Neuronal stem cell (in vitro differentiated cells): ENCODE measurements at regions not wholly inside any gene's neighbourhood (a gene's known extent, or its start where the extent isn't known, plus 50 kb on each side); places are given as distances from the start of the nearest gene placed in this dataset.

ENCODE experiments used
- DNase-seq: peaks from one replicate; pipeline ENCODE4 v3.0.0-alpha.2; 2013; ENCODE audit warnings: low spot score
- H2AFZ ChIP-seq: one replicate; pipeline ENCODE4 v1.6.1; 2013; ENCODE audit warnings: mild to moderate bottlenecking, low read length, inconsistent platforms
- H2AK5ac ChIP-seq: 2 replicates; pipeline ENCODE4 v1.6.1; 2013; ENCODE audit warnings: low read depth, mild to moderate bottlenecking, inconsistent platforms, low read length, moderate library complexity, mixed read lengths
- H2BK120ac ChIP-seq: 2 replicates; pipeline ENCODE4 v1.6.1; 2013; ENCODE audit warnings: low read depth, mild to moderate bottlenecking, inconsistent platforms, low read length, moderate library complexity, mixed read lengths
- H2BK12ac ChIP-seq: one replicate; pipeline ENCODE4 v1.6.1; 2013; ENCODE audit warnings: low read length, inconsistent platforms
- H2BK15ac ChIP-seq: 2 replicates; pipeline ENCODE4 v1.6.1; 2013; ENCODE audit warnings: mild to moderate bottlenecking, low read length, inconsistent platforms, mixed read lengths
- H2BK5ac ChIP-seq: one replicate; pipeline ENCODE4 v1.6.1; 2013; ENCODE audit warnings: inconsistent platforms, mild to moderate bottlenecking, low read length, moderate library complexity
- H3K14ac ChIP-seq: one replicate; pipeline ENCODE4 v1.6.1; 2013; ENCODE audit warnings: low read length, inconsistent platforms
- H3K18ac ChIP-seq: 2 replicates; pipeline ENCODE4 v1.6.1; 2013; ENCODE audit warnings: low read length, inconsistent platforms
- H3K23ac ChIP-seq: 2 replicates; pipeline ENCODE4 v1.6.1; 2013; ENCODE audit warnings: low read depth, mild to moderate bottlenecking, mixed read lengths, low read length, inconsistent platforms; ENCODE audit not compliant: poor library complexity
- H3K27ac ChIP-seq: replicated peaks from 3 replicates; pipeline ENCODE4 v1.5.1; 2013; ENCODE audit warnings: low read length, inconsistent platforms
- H3K27me3 ChIP-seq, 3 experiments: 2 replicates each; pipeline ENCODE4 v1.6.1; 2013; ENCODE audit warnings: low read length in 3 of 3, mild to moderate bottlenecking in 2 of 3, inconsistent platforms in 1 of 3, low read depth in 1 of 3, mixed read lengths in 1 of 3, moderate library complexity in 1 of 3; ENCODE audit not compliant: control insufficient read depth in 3 of 3, insufficient read depth in 3 of 3
- H3K36me3 ChIP-seq, 2 donors: replicated peaks in 1 of 2; 2 replicates each; pipeline ENCODE4 v1.6.1; 2013; ENCODE audit warnings: low read length in 2 of 2; ENCODE audit not compliant: control insufficient read depth in 2 of 2, insufficient read depth in 2 of 2
- H3K4ac ChIP-seq: 2 replicates; pipeline ENCODE4 v1.6.1; 2013; ENCODE audit warnings: inconsistent platforms, mild to moderate bottlenecking, low read length, moderate library complexity
- H3K4me1 ChIP-seq, 2 donors: 1 replicate in 1 of 2; 2 replicates in 1 of 2; pipeline ENCODE4 v1.6.1; 2013; ENCODE audit warnings: low read length in 2 of 2, low read depth in 1 of 2; ENCODE audit not compliant: control insufficient read depth in 2 of 2, insufficient read depth in 1 of 2
- H3K4me2 ChIP-seq: one replicate; pipeline ENCODE4 v1.6.1; 2013; ENCODE audit warnings: mild to moderate bottlenecking, low read length, inconsistent platforms; ENCODE audit not compliant: insufficient read depth, poor library complexity, severe bottlenecking
- H3K4me3 ChIP-seq, 2 donors: 2 replicates each; pipeline ENCODE4 v1.5.1; 2013; ENCODE audit warnings: low read length in 2 of 2, mild to moderate bottlenecking in 2 of 2, inconsistent platforms in 1 of 2, moderate library complexity in 1 of 2
- H3K79me1 ChIP-seq: one replicate; pipeline ENCODE4 v1.6.1; 2013; ENCODE audit warnings: low read depth, mild to moderate bottlenecking, inconsistent platforms, low read length, moderate library complexity
- H3K9ac ChIP-seq: one replicate; pipeline ENCODE4 v1.6.1; 2013; ENCODE audit warnings: mild to moderate bottlenecking, low read depth, low read length, inconsistent platforms; ENCODE audit not compliant: poor library complexity
- H3K9me3 ChIP-seq, 2 donors: replicated peaks in 1 of 2; 2 replicates each; pipeline versions ENCODE3 to v1.6.1; 2013; ENCODE audit warnings: low read length in 2 of 2, mild to moderate bottlenecking in 2 of 2, inconsistent platforms in 1 of 2, low read depth in 1 of 2, mixed read lengths in 1 of 2, moderate library complexity in 1 of 2; ENCODE audit not compliant: control insufficient read depth in 2 of 2, insufficient read depth in 1 of 2
- H4K8ac ChIP-seq: one replicate; pipeline ENCODE4 v1.6.1; 2013; ENCODE audit warnings: low read depth, mild to moderate bottlenecking, inconsistent platforms, low read length, moderate library complexity
- H4K91ac ChIP-seq: one replicate; pipeline ENCODE4 v1.6.1; 2013; ENCODE audit warnings: low read length, low read depth, mild to moderate bottlenecking, inconsistent platforms; ENCODE audit not compliant: poor library complexity
- WGBS, 2 donors: extraction: QIAGEN DNeasy Blood & Tissue Kit; methylation state at CpG; one replicate each; pipeline ENCODE4 v1.1.7; 2013; ENCODE audit warnings: missing lambda C conversion rate in 2 of 2, mixed read lengths in 1 of 2; ENCODE audit not compliant: insufficient read length in 2 of 2, insufficient replicate concordance in 1 of 2; ENCODE audit errors: extremely low coverage in 2 of 2; 5-methylcytosine and 5-hydroxymethylcytosine counted together

DNA sequence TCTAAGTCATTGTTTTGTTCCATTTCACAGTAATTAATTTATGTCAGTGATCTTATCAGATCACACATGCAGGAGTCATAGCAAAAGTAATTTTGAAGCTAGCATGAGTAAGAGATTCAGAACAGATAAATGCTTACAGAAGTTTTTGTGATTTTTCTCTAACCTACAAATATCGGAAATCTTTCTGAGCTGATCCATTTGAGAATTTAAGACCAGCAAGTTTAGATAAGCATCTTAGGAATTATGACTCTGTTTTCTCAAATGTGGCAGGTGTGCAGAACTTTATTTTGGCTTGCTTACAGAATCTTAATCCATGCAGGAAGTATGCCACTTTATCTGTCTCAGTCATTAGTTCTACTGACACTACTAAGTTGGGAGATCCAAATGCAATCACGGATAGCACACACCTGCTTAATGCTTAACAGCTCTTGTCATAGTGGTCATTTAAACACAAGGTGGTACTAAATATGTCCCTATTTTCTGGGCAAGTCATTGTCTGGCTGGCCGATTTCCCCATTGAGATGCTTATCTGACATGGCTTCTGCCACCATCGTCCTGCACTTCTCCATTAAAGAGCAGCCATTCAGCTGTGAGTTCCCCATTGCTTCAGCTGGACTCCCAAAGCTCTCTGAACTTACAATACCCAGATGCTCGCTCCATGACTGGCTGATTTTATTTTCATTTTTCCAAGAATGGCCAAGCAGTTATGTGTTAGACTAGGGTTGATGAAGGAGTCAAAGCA is 305.4 kb upstream of the NUDT12 start:
- H3K36me3 ChIP-seq: no peaks in the 10 kb centered on the region
- DNase-seq: no peak
- no peak overlapping the region for H2BK5ac ChIP-seq
- H3K9me3 ChIP-seq: no peaks in the 10 kb centered on the region
- H3K4me1 ChIP-seq: no peaks in the 10 kb centered on the region
- no peak overlapping the region for H3K9ac ChIP-seq
- no peak overlapping the region for H2AK5ac ChIP-seq
- H3K18ac ChIP-seq: no peak overlapping the region
- H3K14ac ChIP-seq: no peak overlapping the region
- no peak overlapping the region for H2BK12ac ChIP-seq
- no peak overlapping the region for H4K91ac ChIP-seq
- no peak overlapping the region for H3K4me2 ChIP-seq
- no CpG with 5 or more reads among the region's 5 CpGs for WGBS, 2 donors
- H3K23ac ChIP-seq: no peak overlapping the region
- H3K4ac ChIP-seq: no peak overlapping the region
- H2BK120ac ChIP-seq: no peak overlapping the region
- no peak overlapping the region for H3K27ac ChIP-seq
- H2AFZ ChIP-seq: peak overlapping the region; percentile 67
- H3K79me1 ChIP-seq: no peaks in the 10 kb centered on the region
- H4K8ac ChIP-seq: no peak overlapping the region
- no peak overlapping the region for H2BK15ac ChIP-seq
- H3K27me3 ChIP-seq: no peaks in the 10 kb centered on the region
- no peak overlapping the region for H3K4me3 ChIP-seq

DNA sequence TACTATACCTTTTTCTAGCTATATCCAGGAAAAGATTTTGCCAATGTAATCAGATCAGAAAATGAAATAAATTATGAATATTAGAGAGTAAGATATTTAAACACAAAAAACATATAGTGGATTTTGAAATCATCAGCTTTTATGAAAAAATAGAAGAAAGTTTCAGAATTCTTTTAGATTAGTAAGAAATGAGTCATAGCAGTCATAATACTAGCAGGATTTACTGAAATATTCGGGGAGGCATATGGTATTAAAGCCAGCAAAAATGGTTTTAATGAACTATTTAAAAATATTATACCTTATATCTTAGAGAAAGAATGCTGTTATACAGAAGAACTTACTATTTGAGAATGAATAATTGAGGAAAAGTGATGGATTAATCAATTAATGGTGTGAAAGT is 303.6 kb upstream of the NUDT12 start:
- H3K27ac ChIP-seq: no peak overlapping the region

GRCh38 chr5:103862398-103862797 is 299.8 kb upstream of the NUDT12 start:
- Histone ChIP-seq H3K4me2 (no peak overlapping the region), H4K8ac (no peak overlapping the region), H2AK5ac (no peak overlapping the region), H3K23ac (no peak overlapping the region), H3K18ac (no peak overlapping the region), H3K36me3 (no peaks in the 10 kb centered on the region), H2BK5ac (no peak overlapping the region), H3K4me1 (no peaks in the 10 kb centered on the region), H2BK120ac (no peak overlapping the region), H3K9me3 (no peaks in the 10 kb centered on the region), H3K79me1 (no peaks in the 10 kb centered on the region), H4K91ac (no peak overlapping the region), H3K9ac (no peak overlapping the region), H3K14ac (no peak overlapping the region), H3K27me3 (no peaks in the 10 kb centered on the region), H3K4me3 (no peak overlapping the region), H3K4ac (no peak overlapping the region), H2BK12ac (no peak overlapping the region), H3K27ac (no peak overlapping the region), H2BK15ac (no peak overlapping the region), H2AFZ (no peak overlapping the region)
- WGBS, 2 donors: no CpG with 5 or more reads among the region's 3 CpGs
- DNase-seq: no peak

More for the DNA sequence above, 303.6 kb upstream of the NUDT12 start:
- Histone ChIP-seq H3K36me3 (no peaks in the 10 kb centered on the region), H3K27me3 (no peaks in the 10 kb centered on the region), H2BK120ac (no peak overlapping the region), H3K14ac (no peak overlapping the region), H3K4ac (no peak overlapping the region), H3K4me1 (no peaks in the 10 kb centered on the region), H2BK15ac (no peak overlapping the region), H2BK5ac (no peak overlapping the region), H3K79me1 (no peaks in the 10 kb centered on the region), H3K4me3 (no peak overlapping the region), H3K23ac (no peak overlapping the region), H2AFZ (no peak overlapping the region), H3K18ac (no peak overlapping the region), H2AK5ac (no peak overlapping the region), H3K9ac (no peak overlapping the region), H3K9me3 (no peaks in the 10 kb centered on the region), H4K8ac (no peak overlapping the region), H3K4me2 (no peak overlapping the region), H2BK12ac (no peak overlapping the region), H4K91ac (no peak overlapping the region)
- WGBS, 2 donors: no CpG with 5 or more reads among the region's 1 CpG
- DNase-seq: no peak

GRCh38 chr5:103860327-103860726 is 297.7 kb upstream of the NUDT12 start:
- no peak for DNase-seq
- Histone ChIP-seq H2BK5ac (no peak overlapping the region), H2AK5ac (no peak overlapping the region), H3K18ac (no peak overlapping the region), H3K36me3 (no peaks in the 10 kb centered on the region), H3K4ac (no peak overlapping the region), H3K27me3 (no peaks in the 10 kb centered on the region), H3K79me1 (no peaks in the 10 kb centered on the region), H3K23ac (no peak overlapping the region), H2AFZ (no peak overlapping the region), H3K4me2 (no peak overlapping the region), H3K27ac (no peak overlapping the region), H2BK12ac (no peak overlapping the region), H3K9me3 (no peaks in the 10 kb centered on the region), H2BK15ac (no peak overlapping the region), H3K4me1 (no peaks in the 10 kb centered on the region), H4K8ac (no peak overlapping the region), H3K4me3 (no peak overlapping the region), H2BK120ac (no peak overlapping the region), H4K91ac (no peak overlapping the region), H3K9ac (no peak overlapping the region), H3K14ac (no peak overlapping the region)
- WGBS, 2 donors: no CpG with 5 or more reads among the region's 3 CpGs
